MM.1S (cell line): ENCODE measurements at regions not wholly inside any gene's neighbourhood (a gene's known extent, or its start where the extent isn't known, plus 50 kb on each side); places are given as distances from the start of the nearest gene placed in this dataset.

ENCODE experiments used
- CTCF ChIP-seq: fragments of 300-600 bp; sonication (generic); IDR thresholded peaks from 2 replicates; pipeline ENCODE4 v1.5.1; 2016; ENCODE audit warnings: antibody characterized with exemption, low read length, mixed read lengths
- EZH2 ChIP-seq: fragments of 300-600 bp; sonication (generic); optimal IDR thresholded peaks from 2 replicates; pipeline ENCODE3; 2017; ENCODE audit warnings: low read depth, mild to moderate bottlenecking, antibody characterized with exemption, low read length, mixed read lengths
- EZH2phosphoT487 ChIP-seq: fragments of 300-600 bp; sonication (generic); IDR thresholded peaks from 2 replicates; pipeline ENCODE4 v1.6.1; 2018; ENCODE audit warnings: antibody characterized with exemption, low read length

- TF ChIP-seq CTCF (no peak), EZH2 (no peak), EZH2phosphoT487 (no peak)
Observed at GRCh38 chr4:60944060-60944459, 256.1 kb upstream of the ADGRL3 start.
